ENCODE measurements at regions not wholly inside any gene's neighbourhood (a gene's known extent, or its start where the extent isn't known, plus 50 kb on each side); places are given as distances from the start of the nearest gene placed in this dataset.
A peak's percentile ranks its signal among the peaks of the same experiment; 100 is the strongest.

DNA sequence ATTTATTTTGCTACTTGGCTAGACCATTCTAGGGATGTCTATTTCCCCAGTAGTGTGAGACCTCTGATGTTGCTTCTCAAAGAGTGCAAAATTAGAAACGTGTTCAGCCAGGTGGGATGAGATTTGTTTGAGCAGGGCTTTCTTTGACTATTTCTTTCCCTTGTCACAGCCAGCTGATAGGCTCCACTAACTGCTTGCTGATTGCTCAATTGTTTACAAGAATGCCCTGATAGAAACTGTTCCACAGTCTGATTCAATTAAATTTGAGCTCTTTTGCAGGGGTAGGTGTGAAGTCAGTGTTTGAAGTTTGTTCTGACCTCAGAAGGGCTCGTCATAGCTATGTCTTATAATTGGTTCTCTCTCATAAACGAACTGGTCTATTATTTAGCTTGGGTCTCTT is 220.5 kb downstream of the FNDC1 start:
- Histone ChIP-seq H2AFZ (ENCODE audit: low read length) (no peak overlapping the region), H4K20me1 (ENCODE audit: control insufficient read depth, extremely low read depth, insufficient read depth, low read length) (no peaks in the 10 kb centered on the region), H3K36me3 (ENCODE audit: control insufficient read depth, insufficient read depth, low read length) (no peaks in the 10 kb centered on the region), H3K9me3 (ENCODE audit: control insufficient read depth, insufficient read depth, low read depth, low read length) (no peaks in the 10 kb centered on the region), H3K79me2 (ENCODE audit: control insufficient read depth, insufficient read depth, low read length) (no peaks in the 10 kb centered on the region), H3K4me2 (ENCODE audit: extremely low read depth, insufficient read depth, low read length) (no peak overlapping the region), H3K27ac (ENCODE audit: insufficient read depth, low read length) (no peak overlapping the region), H3K4me1 (ENCODE audit: control insufficient read depth, extremely low read depth, insufficient read depth, low read length) (no peaks in the 10 kb centered on the region), H3K9ac (ENCODE audit: insufficient read depth, low read length) (no peak overlapping the region), H3K27me3 (ENCODE audit: control insufficient read depth, insufficient read depth, low read length) (no peaks in the 10 kb centered on the region), H3K4me3 (replicated peaks in 1 of 4; ENCODE audit: control extremely low read depth in 1 of 4, insufficient read depth in 1 of 4, low read depth in 3 of 4, low read length in 4 of 4) (no peak overlapping the region)
- no peak for TF ChIP-seq EZH2 (IDR thresholded peaks at IDR 0.05; ENCODE audit: low read length, missing control alignments)
- TF ChIP-seq, protein P1, sequence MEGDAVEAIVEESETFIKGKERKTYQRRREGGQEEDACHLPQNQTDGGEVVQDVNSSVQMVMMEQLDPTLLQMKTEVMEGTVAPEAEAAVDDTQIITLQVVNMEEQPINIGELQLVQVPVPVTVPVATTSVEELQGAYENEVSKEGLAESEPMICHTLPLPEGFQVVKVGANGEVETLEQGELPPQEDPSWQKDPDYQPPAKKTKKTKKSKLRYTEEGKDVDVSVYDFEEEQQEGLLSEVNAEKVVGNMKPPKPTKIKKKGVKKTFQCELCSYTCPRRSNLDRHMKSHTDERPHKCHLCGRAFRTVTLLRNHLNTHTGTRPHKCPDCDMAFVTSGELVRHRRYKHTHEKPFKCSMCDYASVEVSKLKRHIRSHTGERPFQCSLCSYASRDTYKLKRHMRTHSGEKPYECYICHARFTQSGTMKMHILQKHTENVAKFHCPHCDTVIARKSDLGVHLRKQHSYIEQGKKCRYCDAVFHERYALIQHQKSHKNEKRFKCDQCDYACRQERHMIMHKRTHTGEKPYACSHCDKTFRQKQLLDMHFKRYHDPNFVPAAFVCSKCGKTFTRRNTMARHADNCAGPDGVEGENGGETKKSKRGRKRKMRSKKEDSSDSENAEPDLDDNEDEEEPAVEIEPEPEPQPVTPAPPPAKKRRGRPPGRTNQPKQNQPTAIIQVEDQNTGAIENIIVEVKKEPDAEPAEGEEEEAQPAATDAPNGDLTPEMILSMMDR (conservative IDR thresholded peaks at IDR 0.05 in 1 of 2, IDR thresholded peaks at IDR 0.05 in 1 of 2; ENCODE audit: low read depth in 1 of 2, low read length in 2 of 2): no peak
- no peak for DNase-seq (ENCODE audit: low read depth in 2 of 2)

DNA sequence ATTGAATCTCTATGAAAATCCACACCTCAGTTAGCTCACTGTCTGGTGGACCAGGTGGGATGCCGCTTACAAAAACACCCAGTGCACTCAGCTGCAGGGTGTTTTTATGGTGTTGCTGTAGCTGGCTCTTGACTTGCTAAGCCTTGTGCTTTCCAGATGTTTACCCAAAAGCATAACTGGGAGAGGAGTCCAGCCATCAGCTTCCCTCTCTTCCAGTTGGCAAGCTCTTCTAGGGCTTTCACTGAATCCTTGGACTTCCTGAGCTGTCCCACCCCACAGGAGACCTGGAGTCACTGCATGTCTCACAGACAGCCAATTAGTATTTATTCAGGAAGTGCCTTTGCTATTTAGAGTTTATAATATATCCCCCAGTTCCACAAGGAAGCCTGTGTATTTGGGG is 210.9 kb downstream of the FNDC1 start:
- no peak for DNase-seq (ENCODE audit: low read depth in 2 of 2)
- no peak for TF ChIP-seq EZH2 (IDR thresholded peaks at IDR 0.05; ENCODE audit: low read length, missing control alignments)
- TF ChIP-seq, protein P1 (conservative IDR thresholded peaks at IDR 0.05 in 1 of 2, IDR thresholded peaks at IDR 0.05 in 1 of 2; ENCODE audit: low read depth in 1 of 2, low read length in 2 of 2): no peak
- Histone ChIP-seq H3K27ac (ENCODE audit: insufficient read depth, low read length) (no peak overlapping the region), H4K20me1 (ENCODE audit: control insufficient read depth, extremely low read depth, insufficient read depth, low read length) (no peaks in the 10 kb centered on the region), H3K27me3 (ENCODE audit: control insufficient read depth, insufficient read depth, low read length) (no peaks in the 10 kb centered on the region), H3K9me3 (ENCODE audit: control insufficient read depth, insufficient read depth, low read depth, low read length) (no peaks in the 10 kb centered on the region), H3K4me1 (ENCODE audit: control insufficient read depth, extremely low read depth, insufficient read depth, low read length) (no peaks in the 10 kb centered on the region), H3K9ac (ENCODE audit: insufficient read depth, low read length) (no peak overlapping the region), H3K79me2 (ENCODE audit: control insufficient read depth, insufficient read depth, low read length) (no peaks in the 10 kb centered on the region), H3K4me2 (ENCODE audit: extremely low read depth, insufficient read depth, low read length) (no peak overlapping the region), H3K4me3 (replicated peaks in 1 of 4; ENCODE audit: control extremely low read depth in 1 of 4, insufficient read depth in 1 of 4, low read depth in 3 of 4, low read length in 4 of 4) (no peak overlapping the region), H3K36me3 (ENCODE audit: control insufficient read depth, insufficient read depth, low read length) (no peaks in the 10 kb centered on the region), H2AFZ (ENCODE audit: low read length) (no peak overlapping the region)

DNA sequence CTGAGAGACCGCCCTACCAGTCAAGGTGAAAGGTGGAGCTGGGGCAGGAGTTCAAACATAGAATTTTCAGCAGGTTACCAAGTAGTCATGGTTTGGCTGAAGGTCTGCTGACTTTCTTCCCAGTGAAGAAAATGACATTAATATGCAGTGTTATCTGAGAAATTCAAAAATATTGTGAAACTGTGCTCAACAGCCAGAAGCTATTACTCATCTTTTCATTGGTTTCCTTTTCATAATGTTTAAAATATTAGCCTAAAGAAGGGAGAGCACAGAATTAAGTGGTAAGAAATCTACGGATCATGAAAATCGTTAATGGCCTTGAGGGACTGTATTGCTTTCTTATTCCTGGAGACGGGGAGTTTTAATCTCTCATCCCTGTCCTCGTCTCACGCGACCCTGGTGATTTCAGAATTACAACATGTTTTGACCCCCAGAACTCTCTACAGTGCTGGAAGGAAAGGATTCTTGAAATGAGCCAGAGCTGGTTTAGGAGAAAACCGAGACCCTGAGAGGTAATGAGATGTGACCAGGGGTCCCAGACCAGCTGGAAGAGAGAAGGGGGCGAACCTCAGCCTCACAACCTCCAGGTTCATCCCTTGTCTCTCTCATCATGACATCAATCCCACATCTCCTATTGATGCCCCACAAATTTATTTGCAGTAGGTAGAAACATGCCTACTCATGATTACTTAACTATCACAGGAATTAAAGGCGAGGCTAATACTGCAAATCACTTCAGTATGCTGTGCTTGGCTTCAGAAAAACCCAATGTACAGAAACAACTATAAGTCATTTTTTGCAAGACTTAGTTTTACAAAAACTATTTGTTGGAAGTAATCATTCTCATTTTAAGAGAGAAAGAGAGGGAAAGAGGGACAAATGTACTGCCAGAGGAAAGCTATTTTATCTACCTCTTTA is 209.5 kb downstream of the FNDC1 start:
- Histone ChIP-seq H3K4me1 (ENCODE audit: control insufficient read depth, extremely low read depth, insufficient read depth, low read length) (no peaks in the 10 kb centered on the region), H3K27me3 (ENCODE audit: control insufficient read depth, insufficient read depth, low read length) (no peaks in the 10 kb centered on the region), H3K9ac (ENCODE audit: insufficient read depth, low read length) (no peak overlapping the region), H3K4me2 (ENCODE audit: extremely low read depth, insufficient read depth, low read length) (no peak overlapping the region), H3K4me3 (replicated peaks in 1 of 4; ENCODE audit: control extremely low read depth in 1 of 4, insufficient read depth in 1 of 4, low read depth in 3 of 4, low read length in 4 of 4) (no peak overlapping the region), H3K79me2 (ENCODE audit: control insufficient read depth, insufficient read depth, low read length) (no peaks in the 10 kb centered on the region), H3K36me3 (ENCODE audit: control insufficient read depth, insufficient read depth, low read length) (no peaks in the 10 kb centered on the region), H3K9me3 (ENCODE audit: control insufficient read depth, insufficient read depth, low read depth, low read length) (no peaks in the 10 kb centered on the region), H3K27ac (ENCODE audit: insufficient read depth, low read length) (no peak overlapping the region), H4K20me1 (ENCODE audit: control insufficient read depth, extremely low read depth, insufficient read depth, low read length) (no peaks in the 10 kb centered on the region), H2AFZ (ENCODE audit: low read length) (no peak overlapping the region)
- peak in 1 of 2 donors; percentile 6 for DNase-seq (ENCODE audit: low read depth in 2 of 2)
- TF ChIP-seq, protein P1 (conservative IDR thresholded peaks at IDR 0.05 in 1 of 2, IDR thresholded peaks at IDR 0.05 in 1 of 2; ENCODE audit: low read depth in 1 of 2, low read length in 2 of 2): no peak
- no peak for TF ChIP-seq EZH2 (IDR thresholded peaks at IDR 0.05; ENCODE audit: low read length, missing control alignments)
